22Rv1 (cell line): ENCODE measurements at regions not wholly inside any gene's neighbourhood (a gene's known extent, or its start where the extent isn't known, plus 50 kb on each side); places are given as distances from the start of the nearest gene placed in this dataset.

Source experiments
- CTCF ChIP-seq: fragments of 450-650 bp; IDR thresholded peaks from 2 replicates; pipeline ENCODE4 v1.5.1; 2017; ENCODE audit warnings: mild to moderate bottlenecking
- ZFX ChIP-seq: fragments of 450-650 bp; IDR thresholded peaks from 2 replicates; pipeline ENCODE4 v1.6.1; 2017; ENCODE audit warnings: antibody characterized with exemption, borderline replicate concordance

GRCh38 chr12:130041983-130042812 is 120.1 kb upstream of the FZD10 start:
- peak; percentile 92 for TF ChIP-seq CTCF
- no peak for TF ChIP-seq ZFX
